Right atrium auricular region (tissue), 2 donors: ENCODE measurements at regions not wholly inside any gene's neighbourhood (a gene's known extent, or its start where the extent isn't known, plus 50 kb on each side); places are given as distances from the start of the nearest gene placed in this dataset.

Experiments used
- DNase-seq: peaks from one replicate; pipeline ENCODE4 v3.0.0-alpha.2; 2019; ENCODE audit warnings: low spot score
- H3K27ac ChIP-seq, 2 donors: fragments of 200-600 bp; sonication (generic); 1 replicate in 1 of 2; 2 replicates in 1 of 2; pipeline ENCODE4 v1.5.1; 2016 to 2019
- H3K27me3 ChIP-seq, 2 donors: fragments of 200-600 bp; sonication (generic); one replicate each; pipeline versions ENCODE4 v1.5.1 to v1.6.0; 2017 to 2019
- H3K36me3 ChIP-seq: fragments of 200-600 bp; sonication (generic); one replicate; pipeline ENCODE4 v1.5.1; 2016
- H3K4me1 ChIP-seq, 2 donors: fragments of 200-600 bp; sonication (generic); one replicate each; pipeline versions ENCODE4 v1.5.1 to v1.6.0; 2017 to 2019
- H3K4me3 ChIP-seq, 2 donors: fragments of 200-600 bp; sonication (generic); 1 replicate in 1 of 2; 2 replicates in 1 of 2; pipeline ENCODE4 v1.5.1; 2017 to 2019; ENCODE audit warnings: mild to moderate bottlenecking in 1 of 2, moderate library complexity in 1 of 2
- H3K9me3 ChIP-seq, 2 donors: fragments of 200-600 bp; sonication (generic); one replicate each; pipeline ENCODE4 v1.5.1; 2019
- CTCF ChIP-seq, 2 donors: fragments of 200-600 bp; sonication (generic); IDR thresholded peaks; one replicate each; pipeline ENCODE4 v1.5.1; 2019; ENCODE audit warnings: antibody characterized with exemption in 2 of 2

- Histone ChIP-seq H3K4me1 (no peaks in the 10 kb centered on the region), H3K9me3 (no peaks in the 10 kb centered on the region), H3K36me3 (no peaks in the 10 kb centered on the region), H3K27ac (no peak overlapping the region), H3K27me3 (no peaks in the 10 kb centered on the region), H3K4me3 (no peak overlapping the region)
- TF ChIP-seq CTCF (IDR thresholded peaks at IDR 0.05), result no peak
- no peak for DNase-seq
Measured at GRCh38 chr4:130640592-130640991, 1544.6 kb downstream of the C4orf33 start.

- DNase-seq, result no peak
- H3K4me1 ChIP-seq, result no peaks in the 10 kb centered on the region
- no peaks in the 10 kb centered on the region for H3K36me3 ChIP-seq
- no peaks in the 10 kb centered on the region for H3K9me3 ChIP-seq
- no peak overlapping the region for H3K27ac ChIP-seq
- no peak overlapping the region for H3K4me3 ChIP-seq
- no peak for TF ChIP-seq CTCF (IDR thresholded peaks at IDR 0.05)
- H3K27me3 ChIP-seq, result no peaks in the 10 kb centered on the region
Measured at GRCh38 chr4:130646886-130647285, 1550.9 kb downstream of the C4orf33 start.

- DNase-seq, result no peak
- Histone ChIP-seq H3K27ac (no peak overlapping the region), H3K9me3 (no peaks in the 10 kb centered on the region), H3K4me1 (no peaks in the 10 kb centered on the region), H3K36me3 (no peaks in the 10 kb centered on the region), H3K4me3 (no peak overlapping the region), H3K27me3 (no peaks in the 10 kb centered on the region)
- TF ChIP-seq CTCF (IDR thresholded peaks at IDR 0.05), result no peak
Measured at GRCh38 chr4:130648570-130648969, 1552.6 kb downstream of the C4orf33 start.

- Histone ChIP-seq H3K27me3 (no peaks in the 10 kb centered on the region), H3K9me3 (peaks cover 0 to 9% of the 10 kb centered on the region in 2 donors), H3K4me1 (no peaks in the 10 kb centered on the region), H3K4me3 (no peak overlapping the region), H3K27ac (no peak overlapping the region), H3K36me3 (no peaks in the 10 kb centered on the region)
- TF ChIP-seq CTCF (IDR thresholded peaks at IDR 0.05), result no peak
- DNase-seq, result no peak
Measured at GRCh38 chr4:130653842-130654241, 1557.9 kb downstream of the C4orf33 start.

- peaks cover 0 to 9% of the 10 kb centered on the region in 2 donors for H3K9me3 ChIP-seq
- no peaks in the 10 kb centered on the region for H3K4me1 ChIP-seq
- no peak overlapping the region for H3K27ac ChIP-seq
- H3K4me3 ChIP-seq, result no peak overlapping the region
- no peaks in the 10 kb centered on the region for H3K27me3 ChIP-seq
- DNase-seq, result no peak
- H3K36me3 ChIP-seq, result no peaks in the 10 kb centered on the region
- no peak for TF ChIP-seq CTCF (IDR thresholded peaks at IDR 0.05)
Measured at GRCh38 chr4:130659320-130659719, 1563.4 kb downstream of the C4orf33 start.

GRCh38 chr4:130668859-130669258 lies 1572.9 kb downstream of the C4orf33 start:
- DNase-seq, result no peak
- no peaks in the 10 kb centered on the region for H3K4me1 ChIP-seq
- no peak for TF ChIP-seq CTCF (IDR thresholded peaks at IDR 0.05)
- H3K27ac ChIP-seq, result no peak overlapping the region
- H3K4me3 ChIP-seq, result no peak overlapping the region
- no peaks in the 10 kb centered on the region for H3K27me3 ChIP-seq
- H3K9me3 ChIP-seq, result no peaks in the 10 kb centered on the region
- H3K36me3 ChIP-seq, result no peaks in the 10 kb centered on the region
